ENCODE measurements at regions not wholly inside any gene's neighbourhood (a gene's known extent, or its start where the extent isn't known, plus 50 kb on each side); places are given as distances from the start of the nearest gene placed in this dataset.

- TF ChIP-seq EZH2 (IDR thresholded peaks at IDR 0.05) (no peak), POLR2AphosphoS5 (IDR thresholded peaks at IDR 0.05; ENCODE audit: borderline replicate concordance, low read depth, low read length) (no peak), FOXP2 (optimal IDR thresholded peaks at IDR 0.05; ENCODE audit: control extremely low read depth, extremely low read length, insufficient read depth) (no peak)
Measured at GRCh38 chr16:79810449-79811189, 210.1 kb upstream of the MAF start.
